ENCODE measurements at regions not wholly inside any gene's neighbourhood (a gene's known extent, or its start where the extent isn't known, plus 50 kb on each side); places are given as distances from the start of the nearest gene placed in this dataset.

- no peak overlapping the region for H3K27ac ChIP-seq (replicated peaks)
- no peak for DNase-seq (ENCODE audit: low read depth in 1 of 2, low spot score in 1 of 2)
These were observed 171.8 kb upstream of the RAI14 start for GRCh38 chr5:34484216-34484920.

GRCh38 chr5:34485768-34486030, 170.4 kb upstream of the RAI14 start:
- Histone ChIP-seq H3K27me3 (ENCODE audit: insufficient read depth, poor library complexity, severe bottlenecking) (peaks cover 4% of the 10 kb centered on the region), H3K27ac (replicated peaks) (no peak overlapping the region), H3K4me3 (replicated peaks; ENCODE audit: insufficient read depth, low read length) (no peak overlapping the region)
- no peak for DNase-seq (ENCODE audit: low read depth in 1 of 2, low spot score in 1 of 2)
- TF ChIP-seq, protein P1, sequence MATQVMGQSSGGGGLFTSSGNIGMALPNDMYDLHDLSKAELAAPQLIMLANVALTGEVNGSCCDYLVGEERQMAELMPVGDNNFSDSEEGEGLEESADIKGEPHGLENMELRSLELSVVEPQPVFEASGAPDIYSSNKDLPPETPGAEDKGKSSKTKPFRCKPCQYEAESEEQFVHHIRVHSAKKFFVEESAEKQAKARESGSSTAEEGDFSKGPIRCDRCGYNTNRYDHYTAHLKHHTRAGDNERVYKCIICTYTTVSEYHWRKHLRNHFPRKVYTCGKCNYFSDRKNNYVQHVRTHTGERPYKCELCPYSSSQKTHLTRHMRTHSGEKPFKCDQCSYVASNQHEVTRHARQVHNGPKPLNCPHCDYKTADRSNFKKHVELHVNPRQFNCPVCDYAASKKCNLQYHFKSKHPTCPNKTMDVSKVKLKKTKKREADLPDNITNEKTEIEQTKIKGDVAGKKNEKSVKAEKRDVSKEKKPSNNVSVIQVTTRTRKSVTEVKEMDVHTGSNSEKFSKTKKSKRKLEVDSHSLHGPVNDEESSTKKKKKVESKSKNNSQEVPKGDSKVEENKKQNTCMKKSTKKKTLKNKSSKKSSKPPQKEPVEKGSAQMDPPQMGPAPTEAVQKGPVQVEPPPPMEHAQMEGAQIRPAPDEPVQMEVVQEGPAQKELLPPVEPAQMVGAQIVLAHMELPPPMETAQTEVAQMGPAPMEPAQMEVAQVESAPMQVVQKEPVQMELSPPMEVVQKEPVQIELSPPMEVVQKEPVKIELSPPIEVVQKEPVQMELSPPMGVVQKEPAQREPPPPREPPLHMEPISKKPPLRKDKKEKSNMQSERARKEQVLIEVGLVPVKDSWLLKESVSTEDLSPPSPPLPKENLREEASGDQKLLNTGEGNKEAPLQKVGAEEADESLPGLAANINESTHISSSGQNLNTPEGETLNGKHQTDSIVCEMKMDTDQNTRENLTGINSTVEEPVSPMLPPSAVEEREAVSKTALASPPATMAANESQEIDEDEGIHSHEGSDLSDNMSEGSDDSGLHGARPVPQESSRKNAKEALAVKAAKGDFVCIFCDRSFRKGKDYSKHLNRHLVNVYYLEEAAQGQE (IDR thresholded peaks at IDR 0.05; ENCODE audit: insufficient replicate concordance, low read depth), result no peak
- TF ChIP-seq SPI1 (IDR thresholded peaks at IDR 0.05; ENCODE audit: borderline replicate concordance, low read depth), result no peak
- TF ChIP-seq GABPA (IDR thresholded peaks at IDR 0.05; ENCODE audit: low read depth), result no peak
- no peak for TF ChIP-seq POLR2AphosphoS5 (IDR thresholded peaks at IDR 0.05; ENCODE audit: low read depth)
- TF ChIP-seq, protein P2, sequence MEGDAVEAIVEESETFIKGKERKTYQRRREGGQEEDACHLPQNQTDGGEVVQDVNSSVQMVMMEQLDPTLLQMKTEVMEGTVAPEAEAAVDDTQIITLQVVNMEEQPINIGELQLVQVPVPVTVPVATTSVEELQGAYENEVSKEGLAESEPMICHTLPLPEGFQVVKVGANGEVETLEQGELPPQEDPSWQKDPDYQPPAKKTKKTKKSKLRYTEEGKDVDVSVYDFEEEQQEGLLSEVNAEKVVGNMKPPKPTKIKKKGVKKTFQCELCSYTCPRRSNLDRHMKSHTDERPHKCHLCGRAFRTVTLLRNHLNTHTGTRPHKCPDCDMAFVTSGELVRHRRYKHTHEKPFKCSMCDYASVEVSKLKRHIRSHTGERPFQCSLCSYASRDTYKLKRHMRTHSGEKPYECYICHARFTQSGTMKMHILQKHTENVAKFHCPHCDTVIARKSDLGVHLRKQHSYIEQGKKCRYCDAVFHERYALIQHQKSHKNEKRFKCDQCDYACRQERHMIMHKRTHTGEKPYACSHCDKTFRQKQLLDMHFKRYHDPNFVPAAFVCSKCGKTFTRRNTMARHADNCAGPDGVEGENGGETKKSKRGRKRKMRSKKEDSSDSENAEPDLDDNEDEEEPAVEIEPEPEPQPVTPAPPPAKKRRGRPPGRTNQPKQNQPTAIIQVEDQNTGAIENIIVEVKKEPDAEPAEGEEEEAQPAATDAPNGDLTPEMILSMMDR (IDR thresholded peaks at IDR 0.05; ENCODE audit: insufficient read depth, low read length), result no peak

More at GRCh38 chr5:34484216-34484920, 171.8 kb upstream of the RAI14 start:
- TF ChIP-seq, protein P1 (IDR thresholded peaks at IDR 0.05; ENCODE audit: insufficient replicate concordance, low read depth), result no peak
- TF ChIP-seq GABPA (IDR thresholded peaks at IDR 0.05; ENCODE audit: low read depth), result no peak
- TF ChIP-seq, protein P2 (IDR thresholded peaks at IDR 0.05; ENCODE audit: insufficient read depth, low read length), result no peak
- TF ChIP-seq SPI1 (IDR thresholded peaks at IDR 0.05; ENCODE audit: borderline replicate concordance, low read depth), result no peak
- TF ChIP-seq POLR2AphosphoS5 (IDR thresholded peaks at IDR 0.05; ENCODE audit: low read depth), result no peak
- Histone ChIP-seq H3K4me3 (replicated peaks; ENCODE audit: insufficient read depth, low read length) (no peak overlapping the region), H3K27me3 (ENCODE audit: insufficient read depth, poor library complexity, severe bottlenecking) (peaks cover 4% of the 10 kb centered on the region)

- peak; percentile 43 to 55 for DNase-seq (ENCODE audit: low read depth in 1 of 2, low spot score in 1 of 2)
- TF ChIP-seq POLR2AphosphoS5 (IDR thresholded peaks at IDR 0.05; ENCODE audit: low read depth) (no peak), GABPA (IDR thresholded peaks at IDR 0.05; ENCODE audit: low read depth) (no peak), SPI1 (IDR thresholded peaks at IDR 0.05; ENCODE audit: borderline replicate concordance, low read depth) (no peak)
- TF ChIP-seq, protein P2 (IDR thresholded peaks at IDR 0.05; ENCODE audit: insufficient read depth, low read length), result peak; percentile 74
- TF ChIP-seq, protein P1 (IDR thresholded peaks at IDR 0.05; ENCODE audit: insufficient replicate concordance, low read depth), result no peak
- Histone ChIP-seq H3K27ac (replicated peaks) (no peak overlapping the region), H3K4me3 (replicated peaks; ENCODE audit: insufficient read depth, low read length) (no peak overlapping the region), H3K27me3 (ENCODE audit: insufficient read depth, poor library complexity, severe bottlenecking) (peaks cover 4% of the 10 kb centered on the region)
These were observed 169.8 kb upstream of the RAI14 start for GRCh38 chr5:34486160-34486848.

All from HL-60 (cell line).